ENCODE measurements at regions not wholly inside any gene's neighbourhood (a gene's known extent, or its start where the extent isn't known, plus 50 kb on each side); places are given as distances from the start of the nearest gene placed in this dataset.

- TF ChIP-seq POLR2AphosphoS5 (IDR thresholded peaks at IDR 0.05) (no peak), CTCF (IDR thresholded peaks at IDR 0.05) (no peak), POLR2A (IDR thresholded peaks at IDR 0.05) (no peak), EP300 (IDR thresholded peaks at IDR 0.05) (no peak)
These were observed 117.8 kb upstream of the RNF32 start for GRCh38 chr7:156522801-156523200.

All from suprapubic skin (tissue), 4 donors.